H9 (cell line): ENCODE measurements at regions not wholly inside any gene's neighbourhood (a gene's known extent, or its start where the extent isn't known, plus 50 kb on each side); places are given as distances from the start of the nearest gene placed in this dataset.

ENCODE experiments used
- DNase-seq: peaks from one replicate; pipeline ENCODE4 v3.0.0-alpha.2; 2017
- H2AFZ ChIP-seq: one replicate; pipeline ENCODE4 v1.6.1; 2013; ENCODE audit warnings: mild to moderate bottlenecking, low read length, control low read depth, moderate library complexity
- H2AK5ac ChIP-seq: 2 replicates; pipeline ENCODE4 v1.6.1; 2013; ENCODE audit warnings: low read length, control low read depth, mixed read lengths; ENCODE audit not compliant: insufficient read length
- H2BK120ac ChIP-seq: one replicate; pipeline ENCODE4 v1.6.1; 2013; ENCODE audit warnings: low read depth, mild to moderate bottlenecking, low read length, control low read depth, inconsistent platforms; ENCODE audit not compliant: poor library complexity, severe bottlenecking
- H2BK12ac ChIP-seq: 2 replicates; pipeline ENCODE4 v1.6.1; 2013; ENCODE audit warnings: low read length, control low read depth, mixed read lengths, low read depth; ENCODE audit not compliant: insufficient read length
- H2BK15ac ChIP-seq: 2 replicates; pipeline ENCODE4 v1.6.1; 2013; ENCODE audit warnings: low read depth, low read length, control low read depth
- H2BK20ac ChIP-seq: one replicate; pipeline ENCODE4 v1.6.1; 2013; ENCODE audit warnings: low read depth, mild to moderate bottlenecking, low read length, control low read depth, inconsistent platforms; ENCODE audit not compliant: poor library complexity, severe bottlenecking
- H2BK5ac ChIP-seq: 2 replicates; pipeline ENCODE4 v1.6.1; 2013; ENCODE audit warnings: low read length, control low read depth, mixed read lengths; ENCODE audit not compliant: insufficient read length
- H3K14ac ChIP-seq: 2 replicates; pipeline ENCODE4 v1.6.1; 2013; ENCODE audit warnings: low read length, control low read depth; ENCODE audit not compliant: insufficient read depth
- H3K18ac ChIP-seq: 2 replicates; pipeline ENCODE4 v1.6.1; 2013; ENCODE audit warnings: low read depth, mild to moderate bottlenecking, mixed read lengths, low read length, control low read depth; ENCODE audit not compliant: insufficient read length
- H3K23ac ChIP-seq: 2 replicates; pipeline ENCODE4 v1.6.1; 2013; ENCODE audit warnings: low read length, control low read depth, mixed read lengths, low read depth; ENCODE audit not compliant: insufficient read length
- H3K23me2 ChIP-seq: 2 replicates; pipeline ENCODE4 v1.6.1; 2013; ENCODE audit warnings: low read depth, mild to moderate bottlenecking, mixed read lengths, low read length, control low read depth; ENCODE audit not compliant: insufficient read length, poor library complexity, severe bottlenecking
- H3K27ac ChIP-seq: 2 replicates; pipeline ENCODE4 v1.5.1; 2013; ENCODE audit warnings: low read length, control low read depth, mixed read lengths, low read depth; ENCODE audit not compliant: insufficient read length
- H3K27me3 ChIP-seq: 2 replicates; pipeline ENCODE4 v1.6.1; 2013; ENCODE audit warnings: low read length, control low read depth, inconsistent platforms; ENCODE audit not compliant: insufficient read depth
- H3K4ac ChIP-seq: 2 replicates; pipeline ENCODE4 v1.6.1; 2013; ENCODE audit warnings: low read depth, mild to moderate bottlenecking, control low read depth, inconsistent platforms, low read length, moderate library complexity
- H3K4me1 ChIP-seq: 2 replicates; pipeline ENCODE4 v1.6.1; 2013; ENCODE audit warnings: low read length, control low read depth, inconsistent platforms; ENCODE audit not compliant: insufficient read depth
- H3K4me2 ChIP-seq: 2 replicates; pipeline ENCODE4 v1.6.1; 2013; ENCODE audit warnings: low read length, control low read depth, mixed read lengths; ENCODE audit not compliant: insufficient read length, insufficient read depth
- H3K56ac ChIP-seq: 2 replicates; pipeline ENCODE4 v1.6.1; 2013; ENCODE audit warnings: low read depth, mild to moderate bottlenecking, mixed read lengths, low read length, control low read depth; ENCODE audit not compliant: insufficient read length
- H3K79me1 ChIP-seq: 2 replicates; pipeline ENCODE4 v1.6.1; 2013; ENCODE audit warnings: low read depth, mild to moderate bottlenecking, moderate library complexity, low read length, control low read depth, inconsistent platforms; ENCODE audit not compliant: insufficient read depth, poor library complexity, severe bottlenecking
- H3K79me2 ChIP-seq: 2 replicates; pipeline ENCODE4 v1.6.1; 2013; ENCODE audit warnings: low read length, control low read depth, inconsistent platforms; ENCODE audit not compliant: insufficient read depth
- H3K9ac ChIP-seq: 2 replicates; pipeline ENCODE4 v1.6.1; 2013; ENCODE audit warnings: low read length, control low read depth, mixed read lengths; ENCODE audit not compliant: insufficient read length; ENCODE audit errors: extremely low read depth
- H3K9me3 ChIP-seq: one replicate; pipeline ENCODE4 v1.6.1; 2013; ENCODE audit warnings: low read depth, low read length, inconsistent platforms; ENCODE audit not compliant: control insufficient read depth
- H3T11ph ChIP-seq: one replicate; pipeline ENCODE4 v1.6.1; 2013; ENCODE audit warnings: mild to moderate bottlenecking, low read length, control low read depth, inconsistent platforms
- H4K20me1 ChIP-seq: one replicate; pipeline ENCODE4 v1.6.1; 2013; ENCODE audit not compliant: control insufficient read depth, insufficient read length, insufficient read depth
- H4K5ac ChIP-seq: 2 replicates; pipeline ENCODE4 v1.6.1; 2013; ENCODE audit warnings: low read depth, mild to moderate bottlenecking, mixed read lengths, low read length, control low read depth; ENCODE audit not compliant: insufficient read length
- H4K8ac ChIP-seq: replicated peaks from 2 replicates; pipeline ENCODE4 v1.6.1; 2013; ENCODE audit warnings: low read length, control low read depth, mixed read lengths, low read depth; ENCODE audit not compliant: insufficient read length
- H4K91ac ChIP-seq: 2 replicates; pipeline ENCODE4 v1.6.1; 2013; ENCODE audit warnings: low read depth, mild to moderate bottlenecking, moderate library complexity, mixed read lengths, low read length, control low read depth; ENCODE audit not compliant: insufficient read length
- H3K27ac Mint-ChIP-seq, 3 experiments: 2 replicates in 2 of 3; 3 replicates in 1 of 3; pipeline ENCODE4 v1.8.0; 2020 to 2021; ENCODE audit warnings: mixed read lengths in 3 of 3, mild to moderate bottlenecking in 1 of 3, moderate library complexity in 1 of 3
- H3K27me3 Mint-ChIP-seq: 2 replicates; pipeline ENCODE4 v1.8.0; 2021; ENCODE audit warnings: low read depth, mild to moderate bottlenecking, moderate library complexity, mixed read lengths
- H3K36me3 Mint-ChIP-seq, 3 experiments: 2 replicates in 2 of 3; 3 replicates in 1 of 3; pipeline ENCODE4 v1.8.0; 2020 to 2021; ENCODE audit warnings: low read depth in 3 of 3, mixed read lengths in 3 of 3; ENCODE audit not compliant: insufficient read depth in 1 of 3
- H3K4me1 Mint-ChIP-seq, 2 experiments: 2 replicates each; pipeline ENCODE4 v1.8.0; 2020; ENCODE audit warnings: mixed read lengths in 2 of 2
- H3K4me3 Mint-ChIP-seq, 2 experiments: 2 replicates in 1 of 2; 3 replicates in 1 of 2; pipeline ENCODE4 v1.8.0; 2020 to 2021; ENCODE audit warnings: mild to moderate bottlenecking in 2 of 2, mixed read lengths in 2 of 2, moderate library complexity in 1 of 2
- H3K9me3 Mint-ChIP-seq, 2 experiments: 2 replicates in 1 of 2; 3 replicates in 1 of 2; pipeline ENCODE4 v1.8.0; 2020; ENCODE audit warnings: mild to moderate bottlenecking in 2 of 2, mixed read lengths in 2 of 2, moderate library complexity in 1 of 2
- CTCF ChIP-seq: fragments of 200-600 bp; sonication (generic); conservative IDR thresholded peaks from 3 replicates; pipeline ENCODE4 v1.8.0; 2021; ENCODE audit warnings: antibody characterized with exemption, mild to moderate bottlenecking
- WGBS: extraction: QIAGEN DNeasy Blood & Tissue Kit; methylation state at CpG from one replicate; pipeline ENCODE4 v1.1.7; 2013; ENCODE audit warnings: missing lambda C conversion rate, low lambda C conversion rate, mixed read lengths; ENCODE audit not compliant: insufficient read length; ENCODE audit errors: extremely low coverage; 5-methylcytosine and 5-hydroxymethylcytosine counted together

DNA sequence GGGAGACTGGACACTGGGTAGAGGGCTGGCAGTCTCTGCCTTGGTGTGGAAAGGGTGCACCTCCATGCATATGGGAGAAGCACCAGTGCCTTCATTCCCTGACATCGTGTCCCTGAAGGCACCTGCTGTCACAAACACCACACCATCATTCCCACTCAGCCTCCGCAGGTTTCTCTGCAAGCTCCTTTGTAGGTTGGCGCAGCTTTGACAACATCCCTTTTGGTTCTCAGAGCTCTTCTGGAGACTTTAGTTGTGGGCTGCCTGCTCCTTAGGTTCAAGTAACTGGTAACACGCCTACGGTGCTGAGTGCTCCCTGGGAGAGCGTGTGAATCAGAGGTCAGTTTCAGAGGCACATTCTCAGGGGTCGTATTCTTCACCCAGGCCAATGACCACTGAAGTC, 50.2 kb upstream of the TULP4 start:
- H4K5ac ChIP-seq = no peak overlapping the region
- DNase-seq = no peak
- no peaks in the 10 kb centered on the region for H3K27me3 Mint-ChIP-seq
- H3K9ac ChIP-seq = no peak overlapping the region
- no peak overlapping the region for H3K4me3 Mint-ChIP-seq
- H3K4me1 Mint-ChIP-seq = peaks cover 20 to 31% of the 10 kb centered on the region in 2 experiments
- no peak overlapping the region for H2BK5ac ChIP-seq
- H3K23ac ChIP-seq = no peak overlapping the region
- no peak overlapping the region for H2BK120ac ChIP-seq
- no peaks in the 10 kb centered on the region for H3K23me2 ChIP-seq
- peaks cover 3% of the 10 kb centered on the region; the same call in 1 of the 2 replicates for H3K79me2 ChIP-seq
- no peak overlapping the region for H3K18ac ChIP-seq
- no peak overlapping the region for H3K4me2 ChIP-seq
- H3K14ac ChIP-seq = no peak overlapping the region
- H4K8ac ChIP-seq = no peak overlapping the region
- TF ChIP-seq CTCF = no peak
- no peaks in the 10 kb centered on the region for H3K27me3 ChIP-seq
- no peak overlapping the region for H2AK5ac ChIP-seq
- no peak overlapping the region for H3K27ac ChIP-seq
- H2BK12ac ChIP-seq = no peak overlapping the region
- no peak overlapping the region for H3T11ph ChIP-seq
- no peak overlapping the region for H2BK15ac ChIP-seq
- H2AFZ ChIP-seq = no peak overlapping the region
- H2BK20ac ChIP-seq = no peak overlapping the region
- H3K36me3 Mint-ChIP-seq = peaks cover 3 to 29% (median 5%) of the 10 kb centered on the region in 3 experiments; a peak in 6 of 7 replicates
- no peaks in the 10 kb centered on the region for H3K4me1 ChIP-seq
- H4K20me1 ChIP-seq = no peaks in the 10 kb centered on the region
- H4K91ac ChIP-seq = no peak overlapping the region
- WGBS = no CpG with 5 or more reads among the region's 7 CpGs
- H3K9me3 ChIP-seq = no peaks in the 10 kb centered on the region
- no peak overlapping the region for H3K27ac Mint-ChIP-seq
- no peak overlapping the region for H3K4ac ChIP-seq
- H3K9me3 Mint-ChIP-seq = peaks cover 0 to 2% of the 10 kb centered on the region in 2 experiments; a peak in 1 of 5 replicates
- H3K79me1 ChIP-seq = peaks cover 5% of the 10 kb centered on the region
- no peak overlapping the region for H3K56ac ChIP-seq
